HUDEP-2 (cell line): ENCODE measurements at regions not wholly inside any gene's neighbourhood (a gene's known extent, or its start where the extent isn't known, plus 50 kb on each side); places are given as distances from the start of the nearest gene placed in this dataset.

Source experiments
- DNase-seq, 76 experiments: peaks; one replicate each; lab custom pipeline; 2025; ENCODE audit not compliant: unreplicated experiment in 76 of 76; lab: John Stamatoyannopoulos, UW

- no peak for DNase-seq
These were observed 1097.2 kb upstream of the TENM3 start for GRCh38 chr4:181146051-181146450.

GRCh38 chr4:181147416-181147951 is 1095.7 kb upstream of the TENM3 start:
- no peak for DNase-seq

GRCh38 chr4:181148470-181148869 is 1094.7 kb upstream of the TENM3 start:
- no peak for DNase-seq

GRCh38 chr4:181150191-181150590 is 1093.0 kb upstream of the TENM3 start:
- DNase-seq, result no peak

GRCh38 chr4:181151856-181152255 is 1091.3 kb upstream of the TENM3 start:
- no peak for DNase-seq

GRCh38 chr4:181157647-181158046 is 1085.6 kb upstream of the TENM3 start:
- DNase-seq, result no peak

GRCh38 chr4:181158971-181159370 is 1084.2 kb upstream of the TENM3 start:
- no peak for DNase-seq

- no peak for DNase-seq
These were observed 1081.5 kb upstream of the TENM3 start for GRCh38 chr4:181161669-181162068.

- DNase-seq, result no peak
These were observed 1080.9 kb upstream of the TENM3 start for GRCh38 chr4:181162266-181162665.

- no peak for DNase-seq
These were observed 1080.5 kb upstream of the TENM3 start for GRCh38 chr4:181162676-181163075.

GRCh38 chr4:181166742-181167399 is 1076.3 kb upstream of the TENM3 start:
- no peak for DNase-seq

- no peak for DNase-seq
These were observed 1075.0 kb upstream of the TENM3 start for GRCh38 chr4:181168011-181168805.

GRCh38 chr4:181173046-181173445 is 1070.2 kb upstream of the TENM3 start:
- no peak for DNase-seq

- no peak for DNase-seq
These were observed 1066.9 kb upstream of the TENM3 start for GRCh38 chr4:181176306-181176705.

- DNase-seq, result no peak
These were observed 1061.9 kb upstream of the TENM3 start for GRCh38 chr4:181181331-181181730.

- DNase-seq, result no peak
These were observed 1053.5 kb upstream of the TENM3 start for GRCh38 chr4:181189751-181190150.

- DNase-seq, result no peak
These were observed 1049.9 kb upstream of the TENM3 start for GRCh38 chr4:181193131-181193930.

- no peak for DNase-seq
These were observed 1049.1 kb upstream of the TENM3 start for GRCh38 chr4:181194096-181194495.

GRCh38 chr4:181200076-181200475 is 1043.1 kb upstream of the TENM3 start:
- DNase-seq, result no peak

- no peak for DNase-seq
These were observed 1041.0 kb upstream of the TENM3 start for GRCh38 chr4:181202240-181202639.

GRCh38 chr4:181204109-181204508 is 1039.1 kb upstream of the TENM3 start:
- DNase-seq, result no peak
